ENCODE measurements at regions not wholly inside any gene's neighbourhood (a gene's known extent, or its start where the extent isn't known, plus 50 kb on each side); places are given as distances from the start of the nearest gene placed in this dataset.
"Not testable (repeated sequence)": the region's sequence is repeated elsewhere in the genome, so short reads cannot be mapped to it uniquely, and the experiment has no call there.

- not testable (repeated sequence) for TF ChIP-seq TCF7L2 (IDR thresholded peaks at IDR 0.05; ENCODE audit: low read depth, low read length); RNF2 (IDR thresholded peaks at IDR 0.05); RBM25 (IDR thresholded peaks at IDR 0.05; ENCODE audit: low read depth, low read length, severe bottlenecking); MEF2D (tag; conservative IDR thresholded peaks at IDR 0.05; ENCODE audit: low read depth); GABPA (tag; conservative IDR thresholded peaks at IDR 0.05; ENCODE audit: low read depth); CEBPB (tag; IDR thresholded peaks at IDR 0.05); FOXP1 (CRISPR knock-in tag; IDR thresholded peaks at IDR 0.05)
- TF ChIP-seq, protein P1, sequence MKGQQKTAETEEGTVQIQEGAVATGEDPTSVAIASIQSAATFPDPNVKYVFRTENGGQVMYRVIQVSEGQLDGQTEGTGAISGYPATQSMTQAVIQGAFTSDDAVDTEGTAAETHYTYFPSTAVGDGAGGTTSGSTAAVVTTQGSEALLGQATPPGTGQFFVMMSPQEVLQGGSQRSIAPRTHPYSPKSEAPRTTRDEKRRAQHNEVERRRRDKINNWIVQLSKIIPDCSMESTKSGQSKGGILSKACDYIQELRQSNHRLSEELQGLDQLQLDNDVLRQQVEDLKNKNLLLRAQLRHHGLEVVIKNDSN (CRISPR knock-in tag; IDR thresholded peaks at IDR 0.05), result not testable (repeated sequence)
- TF ChIP-seq, protein P2, sequence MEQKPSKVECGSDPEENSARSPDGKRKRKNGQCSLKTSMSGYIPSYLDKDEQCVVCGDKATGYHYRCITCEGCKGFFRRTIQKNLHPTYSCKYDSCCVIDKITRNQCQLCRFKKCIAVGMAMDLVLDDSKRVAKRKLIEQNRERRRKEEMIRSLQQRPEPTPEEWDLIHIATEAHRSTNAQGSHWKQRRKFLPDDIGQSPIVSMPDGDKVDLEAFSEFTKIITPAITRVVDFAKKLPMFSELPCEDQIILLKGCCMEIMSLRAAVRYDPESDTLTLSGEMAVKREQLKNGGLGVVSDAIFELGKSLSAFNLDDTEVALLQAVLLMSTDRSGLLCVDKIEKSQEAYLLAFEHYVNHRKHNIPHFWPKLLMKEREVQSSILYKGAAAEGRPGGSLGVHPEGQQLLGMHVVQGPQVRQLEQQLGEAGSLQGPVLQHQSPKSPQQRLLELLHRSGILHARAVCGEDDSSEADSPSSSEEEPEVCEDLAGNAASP (IDR thresholded peaks at IDR 0.05), result not testable (repeated sequence)
- TF ChIP-seq, protein P3, sequence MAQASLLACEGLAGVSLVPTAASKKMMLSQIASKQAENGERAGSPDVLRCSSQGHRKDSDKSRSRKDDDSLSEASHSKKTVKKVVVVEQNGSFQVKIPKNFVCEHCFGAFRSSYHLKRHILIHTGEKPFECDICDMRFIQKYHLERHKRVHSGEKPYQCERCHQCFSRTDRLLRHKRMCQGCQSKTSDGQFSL (CRISPR knock-in tag; IDR thresholded peaks at IDR 0.05), result not testable (repeated sequence)
- TF ChIP-seq, protein P3 (tag; IDR thresholded peaks at IDR 0.05), result not testable (repeated sequence)
These were observed 131.6 kb upstream of the HUWE1 start for GRCh38 chrX:53818115-53818514.
